Testis (tissue), 2 donors: ENCODE measurements at regions not wholly inside any gene's neighbourhood (a gene's known extent, or its start where the extent isn't known, plus 50 kb on each side); places are given as distances from the start of the nearest gene placed in this dataset.

Experiments
- POLR2A ChIP-seq: fragments of 450-650 bp; IDR thresholded peaks from one replicate; pipeline ENCODE4 v1.6.1; 2017; ENCODE audit warnings: antibody characterized with exemption, mild to moderate bottlenecking, moderate library complexity
- TF ChIP-seq, protein P1 (sequence below), 3 experiments: fragments of 450-650 bp in 2 of 3; fragments of 200-600 bp in 1 of 3; sonication (generic) in 1 of 3; IDR thresholded peaks; one replicate each; pipeline ENCODE4 v1.5.1; 2016 to 2019; ENCODE audit warnings: antibody characterized with exemption in 3 of 3, mild to moderate bottlenecking in 2 of 3, moderate library complexity in 1 of 3

GRCh38 chr11:42992594-42992993, 319.2 kb upstream of the API5 start:
- TF ChIP-seq, protein P1, sequence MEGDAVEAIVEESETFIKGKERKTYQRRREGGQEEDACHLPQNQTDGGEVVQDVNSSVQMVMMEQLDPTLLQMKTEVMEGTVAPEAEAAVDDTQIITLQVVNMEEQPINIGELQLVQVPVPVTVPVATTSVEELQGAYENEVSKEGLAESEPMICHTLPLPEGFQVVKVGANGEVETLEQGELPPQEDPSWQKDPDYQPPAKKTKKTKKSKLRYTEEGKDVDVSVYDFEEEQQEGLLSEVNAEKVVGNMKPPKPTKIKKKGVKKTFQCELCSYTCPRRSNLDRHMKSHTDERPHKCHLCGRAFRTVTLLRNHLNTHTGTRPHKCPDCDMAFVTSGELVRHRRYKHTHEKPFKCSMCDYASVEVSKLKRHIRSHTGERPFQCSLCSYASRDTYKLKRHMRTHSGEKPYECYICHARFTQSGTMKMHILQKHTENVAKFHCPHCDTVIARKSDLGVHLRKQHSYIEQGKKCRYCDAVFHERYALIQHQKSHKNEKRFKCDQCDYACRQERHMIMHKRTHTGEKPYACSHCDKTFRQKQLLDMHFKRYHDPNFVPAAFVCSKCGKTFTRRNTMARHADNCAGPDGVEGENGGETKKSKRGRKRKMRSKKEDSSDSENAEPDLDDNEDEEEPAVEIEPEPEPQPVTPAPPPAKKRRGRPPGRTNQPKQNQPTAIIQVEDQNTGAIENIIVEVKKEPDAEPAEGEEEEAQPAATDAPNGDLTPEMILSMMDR (IDR thresholded peaks at IDR 0.05) = no peak
- no peak for TF ChIP-seq POLR2A
